ENCODE measurements at regions not wholly inside any gene's neighbourhood (a gene's known extent, or its start where the extent isn't known, plus 50 kb on each side); places are given as distances from the start of the nearest gene placed in this dataset.
A peak's percentile ranks its signal among the peaks of the same experiment; 100 is the strongest.

DNA sequence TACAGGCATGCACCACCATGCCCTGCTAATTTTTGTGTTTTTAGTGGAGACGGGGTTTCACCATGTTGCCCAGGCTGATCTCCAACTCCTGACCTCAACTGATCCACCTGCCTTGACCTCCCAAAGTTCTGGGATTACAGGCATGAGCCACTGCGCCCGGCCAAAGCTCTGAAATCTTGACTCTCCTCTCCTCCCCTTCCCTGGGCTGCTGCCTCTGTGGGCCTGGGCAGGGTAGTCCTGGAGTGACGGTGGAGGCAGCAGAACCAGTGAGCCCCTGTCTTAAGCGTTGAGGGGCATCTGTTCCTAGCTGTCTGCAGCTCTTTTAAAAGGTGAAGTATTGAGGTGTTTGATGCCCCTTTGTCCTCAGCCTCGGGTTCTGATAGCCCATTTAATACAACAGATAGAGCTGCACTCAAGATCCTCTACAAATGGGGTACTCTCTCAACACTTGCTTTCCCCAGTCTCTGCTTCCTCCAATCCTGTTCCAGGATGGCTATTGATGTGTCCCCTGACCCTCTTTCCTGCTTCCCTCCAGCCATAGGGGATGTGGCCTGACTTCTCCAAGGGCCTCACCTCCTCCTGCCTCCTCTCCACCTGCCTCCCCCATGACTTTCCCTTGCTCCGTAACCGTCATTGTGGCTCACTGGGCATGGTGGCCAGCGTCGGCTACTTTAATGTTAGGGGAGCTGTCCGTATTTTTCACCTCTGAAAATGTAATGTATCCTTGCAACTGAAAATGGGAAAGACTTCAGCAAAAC lies 442.5 kb downstream of the GLRX3 start:
- no peak overlapping the region for H2BK15ac ChIP-seq (ENCODE audit: low read depth, low read length)
- Mint-ChIP-seq H3K4me3 (no peak overlapping the region), H3K27me3 (ENCODE audit: low read depth) (peaks cover 4% of the 10 kb centered on the region), H3K36me3 (ENCODE audit: insufficient read depth in 1 of 3, low read depth in 3 of 3) (no peaks in the 10 kb centered on the region), H3K27ac (peak overlapping the region in 1 of 3 experiments; percentile 49; a peak in 1 of 7 replicates), H3K9me3 (no peaks in the 10 kb centered on the region), H3K4me1 (peaks cover 5 to 8% of the 10 kb centered on the region in 2 experiments)
- no peak overlapping the region for H3K4me2 ChIP-seq (ENCODE audit: insufficient read depth, insufficient read length, low read length)
- H4K8ac ChIP-seq (replicated peaks; ENCODE audit: insufficient read length, low read depth, low read length): no peak overlapping the region
- H2BK5ac ChIP-seq (ENCODE audit: insufficient read length, low read length): no peak overlapping the region
- no peaks in the 10 kb centered on the region; the same call in 1 of the 2 replicates for H3K4me1 ChIP-seq (ENCODE audit: insufficient read depth, low read length)
- TF ChIP-seq, protein P1, sequence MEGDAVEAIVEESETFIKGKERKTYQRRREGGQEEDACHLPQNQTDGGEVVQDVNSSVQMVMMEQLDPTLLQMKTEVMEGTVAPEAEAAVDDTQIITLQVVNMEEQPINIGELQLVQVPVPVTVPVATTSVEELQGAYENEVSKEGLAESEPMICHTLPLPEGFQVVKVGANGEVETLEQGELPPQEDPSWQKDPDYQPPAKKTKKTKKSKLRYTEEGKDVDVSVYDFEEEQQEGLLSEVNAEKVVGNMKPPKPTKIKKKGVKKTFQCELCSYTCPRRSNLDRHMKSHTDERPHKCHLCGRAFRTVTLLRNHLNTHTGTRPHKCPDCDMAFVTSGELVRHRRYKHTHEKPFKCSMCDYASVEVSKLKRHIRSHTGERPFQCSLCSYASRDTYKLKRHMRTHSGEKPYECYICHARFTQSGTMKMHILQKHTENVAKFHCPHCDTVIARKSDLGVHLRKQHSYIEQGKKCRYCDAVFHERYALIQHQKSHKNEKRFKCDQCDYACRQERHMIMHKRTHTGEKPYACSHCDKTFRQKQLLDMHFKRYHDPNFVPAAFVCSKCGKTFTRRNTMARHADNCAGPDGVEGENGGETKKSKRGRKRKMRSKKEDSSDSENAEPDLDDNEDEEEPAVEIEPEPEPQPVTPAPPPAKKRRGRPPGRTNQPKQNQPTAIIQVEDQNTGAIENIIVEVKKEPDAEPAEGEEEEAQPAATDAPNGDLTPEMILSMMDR (conservative IDR thresholded peaks at IDR 0.05): no peak
- no peak overlapping the region for H2AFZ ChIP-seq (ENCODE audit: low read length)
- H3K79me2 ChIP-seq (ENCODE audit: insufficient read depth, low read length): no peaks in the 10 kb centered on the region
- no peak overlapping the region for H3K23ac ChIP-seq (ENCODE audit: insufficient read length, low read depth, low read length)
- no peak overlapping the region for H4K91ac ChIP-seq (ENCODE audit: insufficient read length, low read depth, low read length)
- no CpG with 5 or more reads among the region's 11 CpGs for WGBS (ENCODE audit: extremely low coverage, insufficient read length, low lambda C conversion rate)
- H3T11ph ChIP-seq (ENCODE audit: low read length): no peak overlapping the region
- H2BK12ac ChIP-seq (ENCODE audit: insufficient read length, low read depth, low read length): no peak overlapping the region
- no peaks in the 10 kb centered on the region for H3K27me3 ChIP-seq (ENCODE audit: insufficient read depth, low read length)
- no peak overlapping the region for H2BK120ac ChIP-seq (ENCODE audit: low read depth, low read length, poor library complexity, severe bottlenecking)
- no peak overlapping the region for H2BK20ac ChIP-seq (ENCODE audit: low read depth, low read length, poor library complexity, severe bottlenecking)
- H3K14ac ChIP-seq (ENCODE audit: insufficient read depth, low read length): no peak overlapping the region
- DNase-seq: no peak
- H3K9ac ChIP-seq (ENCODE audit: extremely low read depth, insufficient read length, low read length): no peak overlapping the region
- no peak overlapping the region for H4K5ac ChIP-seq (ENCODE audit: insufficient read length, low read depth, low read length)
- H3K9me3 ChIP-seq (ENCODE audit: control insufficient read depth, low read depth, low read length): no peaks in the 10 kb centered on the region
- H3K79me1 ChIP-seq (ENCODE audit: insufficient read depth, low read depth, low read length, poor library complexity, severe bottlenecking): no peaks in the 10 kb centered on the region
- no peaks in the 10 kb centered on the region for H4K20me1 ChIP-seq (ENCODE audit: control insufficient read depth, insufficient read depth, insufficient read length)
- no peak overlapping the region for H3K4ac ChIP-seq (ENCODE audit: low read depth, low read length)
- no peak overlapping the region for H2AK5ac ChIP-seq (ENCODE audit: insufficient read length, low read length)
- no peak overlapping the region for H3K56ac ChIP-seq (ENCODE audit: insufficient read length, low read depth, low read length)
- H3K23me2 ChIP-seq (ENCODE audit: insufficient read length, low read depth, low read length, poor library complexity, severe bottlenecking): no peaks in the 10 kb centered on the region
- no peak overlapping the region for H3K18ac ChIP-seq (ENCODE audit: insufficient read length, low read depth, low read length)
- H3K27ac ChIP-seq (ENCODE audit: insufficient read length, low read depth, low read length): no peak overlapping the region

Data from H9 (cell line).